Erythroblast (primary cell): ENCODE measurements at regions not wholly inside any gene's neighbourhood (a gene's known extent, or its start where the extent isn't known, plus 50 kb on each side); places are given as distances from the start of the nearest gene placed in this dataset.

Experiments used
- GATA1 ChIP-seq: IDR thresholded peaks from 2 replicates; pipeline ENCODE4 v1.6.1; 2011; ENCODE audit warnings: low read depth, mild to moderate bottlenecking, control low read depth, low read length, moderate library complexity
- POLR2A ChIP-seq: IDR thresholded peaks from 2 replicates; pipeline ENCODE4 v1.6.1; 2011; ENCODE audit warnings: mild to moderate bottlenecking, low read length

DNA sequence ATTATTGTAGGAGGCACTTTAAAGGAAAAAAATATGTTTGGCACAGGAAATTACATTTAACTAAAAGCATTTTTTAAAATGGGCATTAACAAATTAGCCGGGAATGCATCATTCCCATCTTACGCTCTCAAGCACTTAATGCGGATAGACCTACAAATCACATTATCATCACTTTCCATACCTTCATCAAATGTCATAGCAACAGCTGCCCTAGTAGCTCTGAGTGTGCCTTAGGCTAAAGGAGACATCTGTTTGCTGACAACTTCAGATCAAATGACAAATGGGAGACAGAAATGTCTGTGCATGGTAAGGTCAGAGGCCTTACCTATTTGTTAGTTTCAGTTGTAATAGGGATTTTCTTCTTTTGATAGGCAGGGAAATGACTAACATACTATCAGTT lies 773.2 kb upstream of the SLC10A2 start:
- TF ChIP-seq POLR2A (no peak), GATA1 (no peak)
